H1 (cell line): ENCODE measurements at regions not wholly inside any gene's neighbourhood (a gene's known extent, or its start where the extent isn't known, plus 50 kb on each side); places are given as distances from the start of the nearest gene placed in this dataset.

Source experiments
- CTCF ChIA-PET: fragments of 300-600 bp; sonication (Branson Sonifier 250); formaldehyde crosslinking; loops from one replicate; lab custom pipeline; 2021; ENCODE audit not compliant: partially characterized antibody; lab: Charles Lee
- POLR2A ChIA-PET: fragments of 300-600 bp; sonication (Branson Sonifier 250); formaldehyde crosslinking; loops from one replicate; lab custom pipeline; 2021; ENCODE audit warnings: inconsistent platforms; ENCODE audit not compliant: partially characterized antibody; lab: Charles Lee
- DNase-seq, 2 experiments: peaks; one replicate each; pipeline versions ENCODE4 v3.0.0 to v3.0.0-alpha.2; 2010 to 2022; ENCODE audit warnings: low spot score in 2 of 2, low read depth in 1 of 2, mixed read lengths in 1 of 2
- FAIRE-seq: peaks from 2 replicates; lab custom pipeline; 2011; peaks lifted over from hg19 to GRCh38; lab: Jason Lieb, UNC
- H2AFZ ChIP-seq: 2 replicates; pipeline ENCODE4 v1.8.1; 2012; ENCODE audit warnings: low read length, inconsistent platforms
- H2AK5ac ChIP-seq: 2 replicates; pipeline ENCODE4 v1.6.1; 2013; ENCODE audit warnings: low read depth, low read length
- H2BK120ac ChIP-seq: replicated peaks from 2 replicates; pipeline ENCODE3; 2013; ENCODE audit warnings: low read depth, low read length, inconsistent platforms
- H2BK12ac ChIP-seq: 2 replicates; pipeline ENCODE4 v1.6.1; 2013; ENCODE audit warnings: low read depth, low read length
- H2BK15ac ChIP-seq: 2 replicates; pipeline ENCODE4 v1.6.1; 2013; ENCODE audit warnings: low read length
- H2BK20ac ChIP-seq: 2 replicates; pipeline ENCODE4 v1.6.1; 2013; ENCODE audit warnings: low read length
- H2BK5ac ChIP-seq: 2 replicates; pipeline ENCODE4 v1.6.1; 2013; ENCODE audit warnings: low read depth, low read length
- H3K14ac ChIP-seq: 2 replicates; pipeline ENCODE4 v1.6.1; 2013; ENCODE audit warnings: inconsistent platforms; ENCODE audit not compliant: insufficient read length
- H3K18ac ChIP-seq: 2 replicates; pipeline ENCODE4 v1.6.1; 2013; ENCODE audit warnings: low read length; ENCODE audit errors: extremely low read depth
- H3K23ac ChIP-seq: 2 replicates; pipeline ENCODE4 v1.6.1; 2013; ENCODE audit warnings: inconsistent platforms; ENCODE audit not compliant: insufficient read length
- H3K23me2 ChIP-seq: 2 replicates; pipeline ENCODE4 v1.6.1; 2013; ENCODE audit warnings: low read depth, low read length
- H3K27ac ChIP-seq: 2 replicates; pipeline ENCODE4 v1.6.1; 2011; ENCODE audit warnings: low read depth, low read length, inconsistent platforms
- H3K27me3 ChIP-seq, 4 experiments: replicated peaks in 1 of 4; 1 replicate in 1 of 4; 2 replicates in 3 of 4; pipeline versions ENCODE4 v1.6.1 to v1.8.1; 2011 to 2013; ENCODE audit warnings: low read length in 3 of 4, mild to moderate bottlenecking in 3 of 4, inconsistent platforms in 2 of 4, mixed read lengths in 2 of 4, moderate library complexity in 1 of 4; ENCODE audit not compliant: control insufficient read depth in 3 of 4, insufficient read depth in 3 of 4; ENCODE audit errors: extremely low read depth in 1 of 4
- H3K36me3 ChIP-seq, 4 experiments: 2 replicates each; pipeline versions ENCODE4 v1.6.1 to v1.8.1; 2011 to 2013; ENCODE audit warnings: mild to moderate bottlenecking in 4 of 4, low read length in 3 of 4, moderate library complexity in 2 of 4, control low read depth in 1 of 4, inconsistent platforms in 1 of 4; ENCODE audit not compliant: insufficient read depth in 4 of 4, control insufficient read depth in 2 of 4
- H3K4ac ChIP-seq: replicated peaks from 2 replicates; pipeline ENCODE3; 2013; ENCODE audit warnings: low read length, low read depth, mixed read lengths, inconsistent platforms; ENCODE audit not compliant: insufficient read length
- H3K4me1 ChIP-seq, 4 experiments: replicated peaks in 1 of 4; 1 replicate in 1 of 4; 2 replicates in 3 of 4; pipeline versions ENCODE4 v1.6.1 to v1.8.1; 2011 to 2013; ENCODE audit warnings: low read length in 3 of 4, inconsistent platforms in 2 of 4, mixed read lengths in 1 of 4; ENCODE audit not compliant: insufficient read depth in 4 of 4, control insufficient read depth in 3 of 4
- H3K4me2 ChIP-seq, 2 experiments: 2 replicates each; pipeline versions ENCODE4 v1.6.1 to v1.8.1; 2011 to 2013; ENCODE audit warnings: low read depth in 2 of 2, low read length in 2 of 2, control low read depth in 1 of 2, inconsistent platforms in 1 of 2, mild to moderate bottlenecking in 1 of 2; ENCODE audit not compliant: insufficient read depth in 1 of 2
- H3K4me3 ChIP-seq, 4 experiments: fragments of 200-600, 300-600 bp in 1 of 4; sonication (generic), shearing (Covaris generic), sonication (Bioruptor Twin) in 1 of 4; 2 replicates each; pipeline versions ENCODE4 v1.5.1 to v1.8.1; 2011 to 2016; ENCODE audit warnings: low read length in 4 of 4, low read depth in 3 of 4, control low read depth in 2 of 4, inconsistent platforms in 2 of 4, mild to moderate bottlenecking in 2 of 4, mixed read lengths in 1 of 4, moderate library complexity in 1 of 4; ENCODE audit not compliant: insufficient read depth in 2 of 4; ENCODE audit errors: extremely low read depth in 1 of 4
- H3K56ac ChIP-seq: replicated peaks from 2 replicates; pipeline ENCODE3; 2013; ENCODE audit warnings: low read depth, mild to moderate bottlenecking, mixed read lengths, low read length, inconsistent platforms; ENCODE audit not compliant: insufficient read length
- H3K79me1 ChIP-seq: 2 replicates; pipeline ENCODE4 v1.6.1; 2013; ENCODE audit warnings: low read depth, low read length, control low read depth
- H3K79me2 ChIP-seq, 2 experiments: 2 replicates each; pipeline versions ENCODE4 v1.6.1 to v1.8.1; 2012 to 2013; ENCODE audit warnings: low read length in 2 of 2, mild to moderate bottlenecking in 2 of 2, inconsistent platforms in 1 of 2; ENCODE audit not compliant: insufficient read depth in 2 of 2, control insufficient read depth in 1 of 2
- H3K9ac ChIP-seq, 4 experiments: replicated peaks in 1 of 4; 1 replicate in 1 of 4; 2 replicates in 3 of 4; pipeline versions ENCODE4 v1.6.1 to v1.8.1; 2011 to 2013; ENCODE audit warnings: low read depth in 3 of 4, low read length in 3 of 4, control low read depth in 2 of 4, mild to moderate bottlenecking in 2 of 4, moderate library complexity in 2 of 4, inconsistent platforms in 1 of 4; ENCODE audit errors: extremely low read depth in 1 of 4
- H3K9me3 ChIP-seq, 2 experiments: 2 replicates each; pipeline versions ENCODE4 v1.6.1 to v1.8.1; 2012 to 2013; ENCODE audit warnings: mild to moderate bottlenecking in 2 of 2, moderate library complexity in 2 of 2, control low read depth in 1 of 2, inconsistent platforms in 1 of 2, low read depth in 1 of 2, low read length in 1 of 2, mixed read lengths in 1 of 2; ENCODE audit not compliant: insufficient read depth in 2 of 2
- H4K20me1 ChIP-seq, 2 experiments: replicated peaks in 1 of 2; 2 replicates each; pipeline versions ENCODE3 to v1.8.1; 2011 to 2013; ENCODE audit warnings: inconsistent platforms in 2 of 2, low read length in 2 of 2, mild to moderate bottlenecking in 1 of 2; ENCODE audit not compliant: insufficient read depth in 2 of 2, control insufficient read depth in 1 of 2
- H4K5ac ChIP-seq: 2 replicates; pipeline ENCODE4 v1.6.1; 2013; ENCODE audit warnings: low read length, low read depth, mixed read lengths, inconsistent platforms; ENCODE audit not compliant: insufficient read length
- H4K8ac ChIP-seq: 2 replicates; pipeline ENCODE4 v1.8.0; 2013; ENCODE audit warnings: mild to moderate bottlenecking, moderate library complexity, low read length, inconsistent platforms; ENCODE audit not compliant: insufficient read depth; ENCODE audit errors: extremely low read depth
- H4K91ac ChIP-seq: replicated peaks from 2 replicates; pipeline ENCODE3; 2013; ENCODE audit warnings: low read length, mixed read lengths, inconsistent platforms; ENCODE audit not compliant: insufficient read length
- ASH2L ChIP-seq: fragments of 200-600, 300-600 bp; sonication (generic); IDR thresholded peaks from one replicate; pipeline ENCODE4 v1.7.1; 2017; ENCODE audit warnings: low read length
- ATF3 ChIP-seq: IDR thresholded peaks from 2 replicates; pipeline ENCODE4 v1.6.1; 2011; ENCODE audit warnings: low read depth, mild to moderate bottlenecking, low read length; ENCODE audit not compliant: insufficient read depth
- BACH1 ChIP-seq: IDR thresholded peaks from 2 replicates; pipeline ENCODE4 v1.6.1; 2012; ENCODE audit warnings: low read length, improper control_type of control experiment
- BRCA1 ChIP-seq: IDR thresholded peaks from 2 replicates; pipeline ENCODE4 v1.6.1; 2012; ENCODE audit warnings: low read depth, low read length, improper control_type of control experiment
- CEBPB ChIP-seq: IDR thresholded peaks from 2 replicates; pipeline ENCODE4 v1.6.1; 2012; ENCODE audit warnings: low read depth, low read length
- FOSL1 ChIP-seq: IDR thresholded peaks from 2 replicates; pipeline ENCODE4 v1.6.1; 2011; ENCODE audit warnings: mild to moderate bottlenecking, low read depth, low read length, moderate library complexity; ENCODE audit not compliant: insufficient read depth
- GTF2F1 ChIP-seq: IDR thresholded peaks from 2 replicates; pipeline ENCODE4 v1.6.1; 2012; ENCODE audit warnings: low read depth, low read length, improper control_type of control experiment, borderline replicate concordance
- HDAC2 ChIP-seq, 2 experiments: fragments of 300-600 bp in 1 of 2; sonication (generic) in 1 of 2; IDR thresholded peaks; 2 replicates each; pipeline ENCODE4 v1.6.1; 2011 to 2012; ENCODE audit warnings: low read depth in 2 of 2, low read length in 2 of 2, mild to moderate bottlenecking in 2 of 2, moderate library complexity in 2 of 2, borderline replicate concordance in 1 of 2, inconsistent platforms in 1 of 2
- MAFK ChIP-seq: IDR thresholded peaks from 2 replicates; pipeline ENCODE4 v1.6.1; 2012; ENCODE audit warnings: low read depth, mild to moderate bottlenecking, improper control_type of control experiment, low read length
- POLR2A ChIP-seq, 2 experiments: IDR thresholded peaks; 1 replicate in 1 of 2; 2 replicates in 1 of 2; pipeline ENCODE4 v1.6.1; 2011; ENCODE audit warnings: low read depth in 2 of 2, low read length in 2 of 2, mild to moderate bottlenecking in 2 of 2; ENCODE audit errors: control extremely low read depth in 1 of 2
- RAD21 ChIP-seq, 2 experiments: IDR thresholded peaks in 1 of 2; conservative IDR thresholded peaks in 1 of 2; 2 replicates each; pipeline ENCODE4 v1.6.1; 2011; ENCODE audit warnings: low read depth in 2 of 2, low read length in 2 of 2, improper control_type of control experiment in 1 of 2, inconsistent platforms in 1 of 2, mild to moderate bottlenecking in 1 of 2, moderate library complexity in 1 of 2
- SP4 ChIP-seq: IDR thresholded peaks from 2 replicates; pipeline ENCODE4 v1.6.1; 2012; ENCODE audit warnings: low read length, inconsistent platforms
- SUZ12 ChIP-seq: fragments of 200-600 bp; sonication (generic); IDR thresholded peaks from 2 replicates; pipeline ENCODE4 v1.6.1; 2012; ENCODE audit warnings: mild to moderate bottlenecking, inconsistent platforms, low read length, moderate library complexity, mixed read lengths
- TAF1 ChIP-seq: IDR thresholded peaks from 2 replicates; pipeline ENCODE4 v1.6.1; 2011; ENCODE audit warnings: mild to moderate bottlenecking, low read depth, low read length
- TF ChIP-seq, protein P1 (sequence below): IDR thresholded peaks from 2 replicates; pipeline ENCODE4 v1.6.1; 2011; ENCODE audit warnings: low read length, improper control_type of control experiment

DNA sequence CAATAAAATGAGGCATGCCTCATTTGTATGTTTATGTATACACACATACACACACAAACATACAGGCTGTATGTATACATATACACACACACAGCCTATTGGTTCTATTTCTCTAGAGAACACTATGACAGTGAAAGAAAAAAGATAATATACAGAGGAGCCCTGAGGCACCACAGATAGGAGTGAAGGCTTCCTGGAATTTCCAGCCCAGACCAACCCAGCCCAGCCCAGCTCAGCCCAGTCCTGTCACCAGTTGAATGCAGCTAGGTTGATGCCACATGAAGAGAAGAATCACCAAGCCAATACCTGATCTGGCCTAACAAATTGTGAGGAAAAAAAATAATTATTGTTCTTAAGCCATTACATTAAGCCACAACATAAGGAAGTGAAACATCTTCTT, 126.9 kb upstream of the PDE4D start:
- Histone ChIP-seq H3K18ac (no peak overlapping the region), H2AK5ac (no peak overlapping the region), H3K79me1 (no peaks in the 10 kb centered on the region), H3K14ac (no peak overlapping the region), H3K36me3 (no peaks in the 10 kb centered on the region), H2BK15ac (no peak overlapping the region), H3K23ac (no peak overlapping the region), H3K9me3 (no peaks in the 10 kb centered on the region), H4K20me1 (no peaks in the 10 kb centered on the region), H4K91ac (no peak overlapping the region), H3K4me1 (peaks cover 0 to 4% (median 0%) of the 10 kb centered on the region in 4 experiments; a peak in 1 of 7 replicates), H3K56ac (no peak overlapping the region), H3K9ac (no peak overlapping the region), H2BK12ac (no peak overlapping the region), H3K4me2 (no peak overlapping the region), H3K4me3 (no peak overlapping the region), H2AFZ (no peak overlapping the region), H3K79me2 (no peaks in the 10 kb centered on the region), H2BK5ac (no peak overlapping the region), H2BK20ac (no peak overlapping the region), H2BK120ac (no peak overlapping the region), H3K23me2 (no peaks in the 10 kb centered on the region), H4K8ac (no peak overlapping the region), H4K5ac (no peak overlapping the region), H3K27ac (no peak overlapping the region), H3K27me3 (no peaks in the 10 kb centered on the region), H3K4ac (no peak overlapping the region)
- CTCF ChIA-PET: interaction anchor here (0.6 to 2.0 kb wide), 4 partner anchors 10 to 215 kb away, joined by 3 to 9 read pairs (median 4); no protein-coding TSS in a partner anchor
- FAIRE-seq (no peak), DNase-seq (no peak)
- POLR2A ChIA-PET: no interaction called here
- TF ChIP-seq BRCA1 (no peak), ATF3 (no peak), MAFK (no peak), TAF1 (no peak), CEBPB (no peak), HDAC2 (IDR thresholded peaks at IDR 0.05; ENCODE audit: borderline replicate concordance in 1 of 2, low read depth in 2 of 2, low read length in 2 of 2) (no peak), GTF2F1 (no peak), FOSL1 (no peak), SUZ12 (no peak), SP4 (no peak), POLR2A (IDR thresholded peaks at IDR 0.05; ENCODE audit: control extremely low read depth in 1 of 2, low read depth in 2 of 2, low read length in 2 of 2) (no peak), ASH2L (no peak), RAD21 (IDR thresholded peaks at IDR 0.05 in 1 of 2, conservative IDR thresholded peaks at IDR 0.05 in 1 of 2; ENCODE audit: low read depth in 2 of 2, low read length in 2 of 2) (no peak), BACH1 (no peak)
- TF ChIP-seq, protein P1, sequence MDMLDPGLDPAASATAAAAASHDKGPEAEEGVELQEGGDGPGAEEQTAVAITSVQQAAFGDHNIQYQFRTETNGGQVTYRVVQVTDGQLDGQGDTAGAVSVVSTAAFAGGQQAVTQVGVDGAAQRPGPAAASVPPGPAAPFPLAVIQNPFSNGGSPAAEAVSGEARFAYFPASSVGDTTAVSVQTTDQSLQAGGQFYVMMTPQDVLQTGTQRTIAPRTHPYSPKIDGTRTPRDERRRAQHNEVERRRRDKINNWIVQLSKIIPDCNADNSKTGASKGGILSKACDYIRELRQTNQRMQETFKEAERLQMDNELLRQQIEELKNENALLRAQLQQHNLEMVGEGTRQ: no peak
